HG03039 (cell line): ENCODE measurements at regions not wholly inside any gene's neighbourhood (a gene's known extent, or its start where the extent isn't known, plus 50 kb on each side); places are given as distances from the start of the nearest gene placed in this dataset.
"Not testable (repeated sequence)": the region's sequence is repeated elsewhere in the genome, so short reads cannot be mapped to it uniquely, and the experiment has no call there.

Experiments used
- ATAC-seq: cut with Tn5 transposase; IDR thresholded peaks from one replicate; pipeline ENCODE4 v1.9.1; 2021; ENCODE audit warnings: mild to moderate bottlenecking, moderate library complexity; ENCODE audit not compliant: unreplicated experiment

GRCh38 chr4:188372058-188372457 is 232.8 kb downstream of the TRIML1 start:
- no peak for ATAC-seq

GRCh38 chr4:188372829-188373228 is 233.6 kb downstream of the TRIML1 start:
- ATAC-seq = no peak

- no peak for ATAC-seq
These were observed 235.6 kb downstream of the TRIML1 start for GRCh38 chr4:188374871-188375270.

- ATAC-seq = no peak
These were observed 238.6 kb downstream of the TRIML1 start for GRCh38 chr4:188377816-188378215.

- no peak for ATAC-seq
These were observed 243.9 kb downstream of the TRIML1 start for GRCh38 chr4:188383180-188383579.

GRCh38 chr4:188387179-188387791 is 248.0 kb downstream of the TRIML1 start:
- no peak for ATAC-seq

- not testable (repeated sequence) for ATAC-seq
These were observed 252.1 kb downstream of the TRIML1 start for GRCh38 chr4:188391349-188391748.

GRCh38 chr4:188396037-188396436 is 256.8 kb downstream of the TRIML1 start:
- ATAC-seq = no peak

GRCh38 chr4:188399834-188400233 is 260.6 kb downstream of the TRIML1 start:
- no peak for ATAC-seq

- no peak for ATAC-seq
These were observed 261.2 kb downstream of the TRIML1 start for GRCh38 chr4:188400451-188400850.

GRCh38 chr4:188403272-188403671 is 264.0 kb downstream of the TRIML1 start:
- ATAC-seq = no peak

GRCh38 chr4:188405071-188405835 is 266.0 kb downstream of the TRIML1 start:
- not testable (repeated sequence) for ATAC-seq

GRCh38 chr4:188408244-188409030 is 269.2 kb downstream of the TRIML1 start:
- ATAC-seq = no peak

- no peak for ATAC-seq
These were observed 270.6 kb downstream of the TRIML1 start for GRCh38 chr4:188409851-188410250.

- ATAC-seq = no peak
These were observed 272.6 kb downstream of the TRIML1 start for GRCh38 chr4:188411805-188412204.

- ATAC-seq = no peak
These were observed 273.3 kb downstream of the TRIML1 start for GRCh38 chr4:188412499-188412898.

GRCh38 chr4:188414441-188414840 is 275.2 kb downstream of the TRIML1 start:
- ATAC-seq = no peak

- ATAC-seq = no peak
These were observed 277.9 kb downstream of the TRIML1 start for GRCh38 chr4:188417181-188417580.

- no peak for ATAC-seq
These were observed 283.8 kb downstream of the TRIML1 start for GRCh38 chr4:188423039-188423438.

- ATAC-seq = no peak
These were observed 289.7 kb downstream of the TRIML1 start for GRCh38 chr4:188428935-188429334.

- no peak for ATAC-seq
These were observed 290.7 kb downstream of the TRIML1 start for GRCh38 chr4:188429965-188430364.

- no peak for ATAC-seq
These were observed 291.1 kb downstream of the TRIML1 start for GRCh38 chr4:188430384-188430783.
